ENCODE measurements at regions not wholly inside any gene's neighbourhood (a gene's known extent, or its start where the extent isn't known, plus 50 kb on each side); places are given as distances from the start of the nearest gene placed in this dataset.

GRCh38 chr2:16322308-16323125, 343.1 kb downstream of the CYRIA start:
- Mint-ChIP-seq H3K4me3 (ENCODE audit: low read depth, unreplicated experiment) (no peak overlapping the region), H3K36me3 (ENCODE audit: insufficient read depth, unreplicated experiment) (no peaks in the 10 kb centered on the region), H3K27me3 (ENCODE audit: unreplicated experiment) (peaks cover 32% of the 10 kb centered on the region), H3K27ac (ENCODE audit: unreplicated experiment) (no peak overlapping the region), H3K4me1 (ENCODE audit: low read depth, unreplicated experiment) (peaks cover 9% of the 10 kb centered on the region), H3K9me3 (ENCODE audit: low read depth, unreplicated experiment) (no peaks in the 10 kb centered on the region)
- TF ChIP-seq, protein P1, sequence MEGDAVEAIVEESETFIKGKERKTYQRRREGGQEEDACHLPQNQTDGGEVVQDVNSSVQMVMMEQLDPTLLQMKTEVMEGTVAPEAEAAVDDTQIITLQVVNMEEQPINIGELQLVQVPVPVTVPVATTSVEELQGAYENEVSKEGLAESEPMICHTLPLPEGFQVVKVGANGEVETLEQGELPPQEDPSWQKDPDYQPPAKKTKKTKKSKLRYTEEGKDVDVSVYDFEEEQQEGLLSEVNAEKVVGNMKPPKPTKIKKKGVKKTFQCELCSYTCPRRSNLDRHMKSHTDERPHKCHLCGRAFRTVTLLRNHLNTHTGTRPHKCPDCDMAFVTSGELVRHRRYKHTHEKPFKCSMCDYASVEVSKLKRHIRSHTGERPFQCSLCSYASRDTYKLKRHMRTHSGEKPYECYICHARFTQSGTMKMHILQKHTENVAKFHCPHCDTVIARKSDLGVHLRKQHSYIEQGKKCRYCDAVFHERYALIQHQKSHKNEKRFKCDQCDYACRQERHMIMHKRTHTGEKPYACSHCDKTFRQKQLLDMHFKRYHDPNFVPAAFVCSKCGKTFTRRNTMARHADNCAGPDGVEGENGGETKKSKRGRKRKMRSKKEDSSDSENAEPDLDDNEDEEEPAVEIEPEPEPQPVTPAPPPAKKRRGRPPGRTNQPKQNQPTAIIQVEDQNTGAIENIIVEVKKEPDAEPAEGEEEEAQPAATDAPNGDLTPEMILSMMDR (IDR thresholded peaks at IDR 0.05; ENCODE audit: unreplicated experiment): no peak
- CTCF ChIA-PET: interaction anchor here (1.2 kb wide), 1 partner anchor 383 kb away, joined by 6 read pairs; the partner anchor contains the start of gene MYCN
- DNase-seq: no peak
- intact Hi-C loops (cut with micrococcal nuclease; ENCODE audit: unreplicated experiment): no loop called here
- BruUV-seq (replicated peaks): no TSS peak

DNA sequence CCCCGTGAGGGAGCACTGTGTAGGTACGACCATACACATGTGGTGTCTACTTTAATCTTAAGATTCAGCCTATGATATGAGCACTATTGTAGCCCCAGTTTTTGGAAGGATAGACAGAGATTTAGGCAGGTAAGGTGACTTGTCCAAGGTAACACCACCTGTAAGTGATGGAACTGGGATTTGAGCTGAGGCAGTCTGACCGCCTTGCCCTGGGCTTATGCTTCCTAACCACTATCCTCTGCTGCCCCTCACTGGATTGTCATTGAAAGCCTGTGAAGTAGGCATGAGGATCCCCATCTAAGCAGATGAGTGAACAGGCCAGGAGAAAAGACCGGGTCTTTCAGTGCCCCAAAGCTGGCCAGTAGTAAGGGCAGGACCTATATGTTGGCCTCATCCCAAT, 343.8 kb downstream of the CYRIA start:
- Mint-ChIP-seq H3K4me1 (ENCODE audit: low read depth, unreplicated experiment) (peaks cover 9% of the 10 kb centered on the region), H3K4me3 (ENCODE audit: low read depth, unreplicated experiment) (no peak overlapping the region), H3K27me3 (ENCODE audit: unreplicated experiment) (peaks cover 32% of the 10 kb centered on the region), H3K27ac (ENCODE audit: unreplicated experiment) (no peak overlapping the region), H3K9me3 (ENCODE audit: low read depth, unreplicated experiment) (no peaks in the 10 kb centered on the region), H3K36me3 (ENCODE audit: insufficient read depth, unreplicated experiment) (no peaks in the 10 kb centered on the region)
- CTCF ChIA-PET: interaction anchor here (0.6 to 1.2 kb wide), 2 partner anchors 12 to 382 kb away, joined by 3 to 6 read pairs; partner anchors contain the start of gene MYCN
- intact Hi-C loops (cut with micrococcal nuclease; ENCODE audit: unreplicated experiment): no loop called here
- DNase-seq: peak; percentile 7
- BruUV-seq (replicated peaks): no TSS peak
- TF ChIP-seq, protein P1 (IDR thresholded peaks at IDR 0.05; ENCODE audit: unreplicated experiment): no peak

- H3K9me3 Mint-ChIP-seq (ENCODE audit: low read depth, unreplicated experiment): no peaks in the 10 kb centered on the region
- H3K4me3 Mint-ChIP-seq (ENCODE audit: low read depth, unreplicated experiment): no peak overlapping the region
- CTCF ChIA-PET: interaction anchor here (0.6 to 1.2 kb wide), 2 partner anchors 12 to 381 kb away, joined by 3 to 6 read pairs; partner anchors contain the start of gene MYCN
- no TSS peak for BruUV-seq (replicated peaks)
- no peak overlapping the region for H3K27ac Mint-ChIP-seq (ENCODE audit: unreplicated experiment)
- TF ChIP-seq, protein P1 (IDR thresholded peaks at IDR 0.05; ENCODE audit: unreplicated experiment): no peak
- peaks cover 9% of the 10 kb centered on the region for H3K4me1 Mint-ChIP-seq (ENCODE audit: low read depth, unreplicated experiment)
- intact Hi-C loops (cut with micrococcal nuclease; ENCODE audit: unreplicated experiment): no loop called here
- H3K36me3 Mint-ChIP-seq (ENCODE audit: insufficient read depth, unreplicated experiment): no peaks in the 10 kb centered on the region
- no peak for DNase-seq
- H3K27me3 Mint-ChIP-seq (ENCODE audit: unreplicated experiment): peaks cover 32% of the 10 kb centered on the region
These were observed 344.4 kb downstream of the CYRIA start for GRCh38 chr2:16321256-16321655.

DNA sequence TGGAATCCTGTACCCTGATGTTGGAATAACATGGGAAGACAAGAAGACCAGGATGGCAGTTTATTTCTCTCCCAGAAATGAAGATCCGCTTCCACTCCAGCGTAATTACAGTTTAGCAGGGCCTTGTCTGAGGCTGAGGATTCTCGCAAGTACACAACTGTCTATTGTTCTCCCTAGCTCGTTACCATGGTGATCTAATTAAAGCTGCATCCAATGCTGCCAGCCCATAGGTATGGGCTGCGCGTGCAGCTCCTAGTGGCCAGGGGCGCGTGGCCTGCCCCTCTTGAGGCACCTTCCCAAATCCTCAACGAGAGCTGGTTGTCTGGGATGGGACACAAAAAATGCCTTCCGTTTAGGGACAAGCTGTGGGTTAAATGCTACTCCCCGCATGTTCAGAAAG, 344.9 kb downstream of the CYRIA start:
- CTCF ChIA-PET: no interaction called here
- Mint-ChIP-seq H3K4me3 (ENCODE audit: low read depth, unreplicated experiment) (no peak overlapping the region), H3K36me3 (ENCODE audit: insufficient read depth, unreplicated experiment) (no peaks in the 10 kb centered on the region), H3K4me1 (ENCODE audit: low read depth, unreplicated experiment) (peaks cover 9% of the 10 kb centered on the region), H3K9me3 (ENCODE audit: low read depth, unreplicated experiment) (no peaks in the 10 kb centered on the region), H3K27ac (ENCODE audit: unreplicated experiment) (no peak overlapping the region), H3K27me3 (ENCODE audit: unreplicated experiment) (peaks cover 32% of the 10 kb centered on the region)
- intact Hi-C loops (cut with micrococcal nuclease; ENCODE audit: unreplicated experiment): no loop called here
- no peak for DNase-seq
- BruUV-seq (replicated peaks): no TSS peak
- TF ChIP-seq, protein P1 (IDR thresholded peaks at IDR 0.05; ENCODE audit: unreplicated experiment): no peak

Measured in Calu3 (cell line).